ENCODE measurements at regions not wholly inside any gene's neighbourhood (a gene's known extent, or its start where the extent isn't known, plus 50 kb on each side); places are given as distances from the start of the nearest gene placed in this dataset.

- Mint-ChIP-seq H3K27me3 (ENCODE audit: low read depth) (no peaks in the 10 kb centered on the region), H3K9me3 (peaks cover 14% of the 10 kb centered on the region), H3K4me1 (ENCODE audit: low read depth) (no peaks in the 10 kb centered on the region), H3K36me3 (ENCODE audit: insufficient read depth) (no peaks in the 10 kb centered on the region), H3K4me3 (no peak overlapping the region)
- ATAC-seq = no peak
- DNase-seq = no peak
Measured at GRCh38 chr5:125508225-125508624, 761.8 kb upstream of the ZNF608 start.

GRCh38 chr5:125510651-125511050, 764.2 kb upstream of the ZNF608 start:
- no peaks in the 10 kb centered on the region for H3K36me3 Mint-ChIP-seq (ENCODE audit: insufficient read depth)
- ATAC-seq (no peak), DNase-seq (no peak)
- H3K9me3 Mint-ChIP-seq = peaks cover 19% of the 10 kb centered on the region
- H3K4me3 Mint-ChIP-seq = no peak overlapping the region
- no peaks in the 10 kb centered on the region for H3K4me1 Mint-ChIP-seq (ENCODE audit: low read depth)
- no peaks in the 10 kb centered on the region for H3K27me3 Mint-ChIP-seq (ENCODE audit: low read depth)

GRCh38 chr5:125517973-125518550, 771.6 kb upstream of the ZNF608 start:
- ATAC-seq = no peak
- no peaks in the 10 kb centered on the region for H3K4me1 Mint-ChIP-seq (ENCODE audit: low read depth)
- H3K4me3 Mint-ChIP-seq = no peak overlapping the region
- H3K27me3 Mint-ChIP-seq (ENCODE audit: low read depth) = no peaks in the 10 kb centered on the region
- no peak for DNase-seq
- H3K36me3 Mint-ChIP-seq (ENCODE audit: insufficient read depth) = no peaks in the 10 kb centered on the region
- peaks cover 8% of the 10 kb centered on the region for H3K9me3 Mint-ChIP-seq

- no peaks in the 10 kb centered on the region for H3K4me1 Mint-ChIP-seq (ENCODE audit: low read depth)
- no peaks in the 10 kb centered on the region for H3K27me3 Mint-ChIP-seq (ENCODE audit: low read depth)
- no peak overlapping the region for H3K4me3 Mint-ChIP-seq
- ATAC-seq (no peak), DNase-seq (no peak)
- peaks cover 4% of the 10 kb centered on the region for H3K9me3 Mint-ChIP-seq
- H3K36me3 Mint-ChIP-seq (ENCODE audit: insufficient read depth) = no peaks in the 10 kb centered on the region
Measured at GRCh38 chr5:125521289-125521688, 774.9 kb upstream of the ZNF608 start.

GRCh38 chr5:125525356-125525755, 778.9 kb upstream of the ZNF608 start:
- DNase-seq = no peak
- H3K4me3 Mint-ChIP-seq = no peak overlapping the region
- no peaks in the 10 kb centered on the region for H3K4me1 Mint-ChIP-seq (ENCODE audit: low read depth)
- H3K36me3 Mint-ChIP-seq (ENCODE audit: insufficient read depth) = no peaks in the 10 kb centered on the region
- peaks cover 4% of the 10 kb centered on the region for H3K9me3 Mint-ChIP-seq
- no peak for ATAC-seq
- H3K27me3 Mint-ChIP-seq (ENCODE audit: low read depth) = no peaks in the 10 kb centered on the region

- H3K36me3 Mint-ChIP-seq (ENCODE audit: insufficient read depth) = no peaks in the 10 kb centered on the region
- H3K9me3 Mint-ChIP-seq = peaks cover 7% of the 10 kb centered on the region
- H3K4me1 Mint-ChIP-seq (ENCODE audit: low read depth) = no peaks in the 10 kb centered on the region
- no peak for DNase-seq
- H3K4me3 Mint-ChIP-seq = no peak overlapping the region
- ATAC-seq = no peak
- no peaks in the 10 kb centered on the region for H3K27me3 Mint-ChIP-seq (ENCODE audit: low read depth)
Measured at GRCh38 chr5:125526966-125527365, 780.5 kb upstream of the ZNF608 start.

GRCh38 chr5:125528881-125529280, 782.4 kb upstream of the ZNF608 start:
- DNase-seq = no peak
- ATAC-seq = no peak
- H3K4me3 Mint-ChIP-seq = no peak overlapping the region
- peaks cover 11% of the 10 kb centered on the region for H3K9me3 Mint-ChIP-seq
- no peaks in the 10 kb centered on the region for H3K36me3 Mint-ChIP-seq (ENCODE audit: insufficient read depth)
- no peaks in the 10 kb centered on the region for H3K27me3 Mint-ChIP-seq (ENCODE audit: low read depth)
- H3K4me1 Mint-ChIP-seq (ENCODE audit: low read depth) = no peaks in the 10 kb centered on the region

- H3K4me3 Mint-ChIP-seq = no peak overlapping the region
- H3K9me3 Mint-ChIP-seq = peaks cover 8% of the 10 kb centered on the region
- no peaks in the 10 kb centered on the region for H3K27me3 Mint-ChIP-seq (ENCODE audit: low read depth)
- ATAC-seq (no peak), DNase-seq (no peak)
- H3K4me1 Mint-ChIP-seq (ENCODE audit: low read depth) = no peaks in the 10 kb centered on the region
- no peaks in the 10 kb centered on the region for H3K36me3 Mint-ChIP-seq (ENCODE audit: insufficient read depth)
Measured at GRCh38 chr5:125530833-125531615, 784.6 kb upstream of the ZNF608 start.

- no peak for ATAC-seq
- no peaks in the 10 kb centered on the region for H3K27me3 Mint-ChIP-seq (ENCODE audit: low read depth)
- DNase-seq = no peak
- H3K9me3 Mint-ChIP-seq = peaks cover 22% of the 10 kb centered on the region
- H3K4me1 Mint-ChIP-seq (ENCODE audit: low read depth) = no peaks in the 10 kb centered on the region
- no peaks in the 10 kb centered on the region for H3K36me3 Mint-ChIP-seq (ENCODE audit: insufficient read depth)
- no peak overlapping the region for H3K4me3 Mint-ChIP-seq
Measured at GRCh38 chr5:125536095-125536494, 789.7 kb upstream of the ZNF608 start.

- no peak for ATAC-seq
- H3K4me3 Mint-ChIP-seq = no peak overlapping the region
- no peaks in the 10 kb centered on the region for H3K4me1 Mint-ChIP-seq (ENCODE audit: low read depth)
- H3K27me3 Mint-ChIP-seq (ENCODE audit: low read depth) = no peaks in the 10 kb centered on the region
- H3K36me3 Mint-ChIP-seq (ENCODE audit: insufficient read depth) = no peaks in the 10 kb centered on the region
- peaks cover 22% of the 10 kb centered on the region for H3K9me3 Mint-ChIP-seq
- DNase-seq = no peak
Measured at GRCh38 chr5:125536582-125536981, 790.1 kb upstream of the ZNF608 start.

- DNase-seq = no peak
- H3K27me3 Mint-ChIP-seq (ENCODE audit: low read depth) = no peaks in the 10 kb centered on the region
- H3K4me3 Mint-ChIP-seq = no peak overlapping the region
- no peaks in the 10 kb centered on the region for H3K36me3 Mint-ChIP-seq (ENCODE audit: insufficient read depth)
- H3K9me3 Mint-ChIP-seq = peaks cover 15% of the 10 kb centered on the region
- H3K4me1 Mint-ChIP-seq (ENCODE audit: low read depth) = no peaks in the 10 kb centered on the region
- no peak for ATAC-seq
Measured at GRCh38 chr5:125537661-125538060, 791.2 kb upstream of the ZNF608 start.

- no peaks in the 10 kb centered on the region for H3K4me1 Mint-ChIP-seq (ENCODE audit: low read depth)
- H3K4me3 Mint-ChIP-seq = no peak overlapping the region
- peaks cover 15% of the 10 kb centered on the region for H3K9me3 Mint-ChIP-seq
- H3K27me3 Mint-ChIP-seq (ENCODE audit: low read depth) = no peaks in the 10 kb centered on the region
- no peaks in the 10 kb centered on the region for H3K36me3 Mint-ChIP-seq (ENCODE audit: insufficient read depth)
- no peak for DNase-seq
- no peak for ATAC-seq
Measured at GRCh38 chr5:125538469-125538868, 792.0 kb upstream of the ZNF608 start.

GRCh38 chr5:125541085-125541484, 794.6 kb upstream of the ZNF608 start:
- H3K27me3 Mint-ChIP-seq (ENCODE audit: low read depth) = no peaks in the 10 kb centered on the region
- ATAC-seq (no peak), DNase-seq (no peak)

GRCh38 chr5:125549322-125549911, 803.0 kb upstream of the ZNF608 start:
- H3K36me3 Mint-ChIP-seq (ENCODE audit: insufficient read depth) = no peaks in the 10 kb centered on the region

More at GRCh38 chr5:125541085-125541484, 794.6 kb upstream of the ZNF608 start:
- H3K4me1 Mint-ChIP-seq (ENCODE audit: low read depth) = no peaks in the 10 kb centered on the region
- peaks cover 13% of the 10 kb centered on the region for H3K9me3 Mint-ChIP-seq
- no peak overlapping the region for H3K4me3 Mint-ChIP-seq
- H3K36me3 Mint-ChIP-seq (ENCODE audit: insufficient read depth) = no peaks in the 10 kb centered on the region

GRCh38 chr5:125550274-125550673, 803.8 kb upstream of the ZNF608 start:
- no peak overlapping the region for H3K4me3 Mint-ChIP-seq
- DNase-seq (no peak), ATAC-seq (no peak)
- no peaks in the 10 kb centered on the region for H3K36me3 Mint-ChIP-seq (ENCODE audit: insufficient read depth)
- H3K4me1 Mint-ChIP-seq (ENCODE audit: low read depth) = no peaks in the 10 kb centered on the region
- H3K9me3 Mint-ChIP-seq = peaks cover 7% of the 10 kb centered on the region
- H3K27me3 Mint-ChIP-seq (ENCODE audit: low read depth) = no peaks in the 10 kb centered on the region

More at GRCh38 chr5:125549322-125549911, 803.0 kb upstream of the ZNF608 start:
- ATAC-seq (no peak), DNase-seq (no peak)
- Mint-ChIP-seq H3K4me3 (no peak overlapping the region), H3K27me3 (ENCODE audit: low read depth) (no peaks in the 10 kb centered on the region), H3K4me1 (ENCODE audit: low read depth) (no peaks in the 10 kb centered on the region), H3K9me3 (peaks cover 5% of the 10 kb centered on the region)
